ENCODE measurements at regions not wholly inside any gene's neighbourhood (a gene's known extent, or its start where the extent isn't known, plus 50 kb on each side); places are given as distances from the start of the nearest gene placed in this dataset.

DNA sequence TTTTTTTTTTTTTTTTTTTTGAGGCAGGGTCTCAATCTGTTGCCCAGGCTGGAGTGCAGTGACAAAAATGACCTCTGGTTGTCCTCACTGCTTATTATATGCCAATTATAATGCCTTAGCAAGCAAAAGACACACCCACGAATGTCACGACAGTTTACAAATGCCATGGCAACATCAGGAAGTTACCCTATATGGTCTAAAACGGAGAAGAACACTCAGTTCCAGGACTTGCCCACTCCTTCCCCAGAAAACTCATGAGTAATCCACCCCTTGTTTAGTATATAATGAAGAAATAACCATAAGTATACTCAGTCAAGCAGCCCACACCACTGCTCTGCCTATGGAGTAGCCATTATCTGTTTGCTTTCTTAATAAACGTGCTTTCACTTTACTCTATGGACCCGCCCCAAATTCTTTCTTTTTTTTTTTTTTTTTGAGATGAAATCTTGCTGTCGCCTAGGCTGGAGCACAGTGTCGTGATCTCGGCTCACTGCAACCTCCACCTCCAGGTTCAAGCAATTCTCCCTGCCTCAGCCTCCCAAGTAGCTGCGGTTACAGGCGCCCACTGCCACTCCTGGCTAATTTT lies 106.2 kb downstream of the SMIM20 start:
- DNase-seq (ENCODE audit: low spot score), result no peak

- DNase-seq (ENCODE audit: low spot score), result peak; percentile 69
These were observed 106.9 kb downstream of the SMIM20 start for GRCh38 chr4:26020881-26021280.

GRCh38 chr4:26021417-26022345 lies 107.7 kb downstream of the SMIM20 start:
- DNase-seq (ENCODE audit: low spot score), result no peak

- peak; percentile 55 for DNase-seq (ENCODE audit: low spot score)
These were observed 108.6 kb downstream of the SMIM20 start for GRCh38 chr4:26022346-26023202.

DNA sequence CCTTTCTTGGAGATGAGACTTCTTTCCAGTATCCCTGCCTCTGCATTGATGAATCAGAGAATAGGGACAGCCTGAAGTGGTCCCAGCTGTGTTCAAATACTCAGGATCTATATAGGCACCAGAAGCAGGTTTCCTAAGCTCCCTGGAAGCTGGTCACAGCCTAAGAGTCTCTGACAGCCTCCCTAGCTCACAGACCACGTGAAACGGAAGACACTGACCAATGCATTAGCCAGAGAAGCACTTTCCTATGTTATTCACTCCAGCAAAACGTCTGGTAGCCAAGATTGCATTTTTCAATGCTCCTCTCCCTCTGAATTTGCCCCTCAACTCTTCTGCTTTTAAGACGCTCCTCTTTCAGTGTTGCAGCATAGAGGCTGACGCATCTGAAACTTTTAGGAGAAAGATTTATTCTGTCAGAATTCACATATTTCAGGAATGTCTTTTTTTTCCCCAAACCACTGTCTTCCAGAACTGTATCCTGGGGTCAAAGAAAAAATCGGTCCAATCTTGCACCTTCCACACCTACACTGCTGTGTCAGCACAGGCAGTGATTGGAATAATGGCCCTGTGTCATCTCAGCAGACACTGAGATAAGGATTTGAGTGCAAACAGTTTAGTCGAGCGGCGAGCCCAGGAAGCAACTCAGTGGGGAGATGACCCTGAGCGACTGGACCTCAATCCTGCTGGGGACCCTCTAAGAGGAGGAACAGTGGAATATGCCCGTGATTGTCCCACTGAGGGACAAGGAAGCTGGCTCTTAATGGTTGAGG lies 109.4 kb downstream of the SMIM20 start:
- no peak for DNase-seq (ENCODE audit: low spot score)

GRCh38 chr4:26024079-26024478 lies 110.1 kb downstream of the SMIM20 start:
- DNase-seq (ENCODE audit: low spot score), result no peak

- DNase-seq (ENCODE audit: low spot score), result no peak
These were observed 114.2 kb downstream of the SMIM20 start for GRCh38 chr4:26028133-26028792.

GRCh38 chr4:26028793-26029567 lies 115.0 kb downstream of the SMIM20 start:
- peak; percentile 60 for DNase-seq (ENCODE audit: low spot score)

DNA sequence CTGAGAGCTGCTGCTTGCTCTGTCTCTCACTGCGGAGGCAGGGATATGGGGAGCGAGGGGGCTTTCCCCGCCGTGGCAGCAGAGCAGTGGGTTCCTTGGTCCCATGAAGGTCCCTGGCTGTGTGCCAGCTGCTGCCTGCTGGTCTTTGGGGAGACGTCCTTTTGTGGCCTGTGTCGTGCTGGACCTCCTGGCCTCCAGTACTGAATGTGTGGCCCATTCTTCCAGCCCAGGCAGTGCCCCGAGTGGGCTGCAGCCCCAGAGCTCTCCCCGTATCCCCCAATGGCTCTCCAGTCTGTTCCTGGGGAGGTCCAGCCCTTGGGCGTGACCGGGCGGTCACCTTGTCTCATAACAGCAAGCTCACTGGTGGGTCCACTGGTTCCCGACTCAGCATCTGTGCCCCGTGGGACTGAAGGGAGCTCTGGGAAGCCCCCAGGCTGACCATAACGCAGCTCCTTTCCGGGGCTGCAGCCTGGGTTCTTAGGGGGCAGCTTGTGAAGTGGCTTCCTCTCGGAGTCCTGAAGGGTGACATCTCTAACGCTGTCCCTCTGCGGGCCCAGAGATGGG lies 115.6 kb downstream of the SMIM20 start:
- DNase-seq (ENCODE audit: low spot score), result no peak

DNA sequence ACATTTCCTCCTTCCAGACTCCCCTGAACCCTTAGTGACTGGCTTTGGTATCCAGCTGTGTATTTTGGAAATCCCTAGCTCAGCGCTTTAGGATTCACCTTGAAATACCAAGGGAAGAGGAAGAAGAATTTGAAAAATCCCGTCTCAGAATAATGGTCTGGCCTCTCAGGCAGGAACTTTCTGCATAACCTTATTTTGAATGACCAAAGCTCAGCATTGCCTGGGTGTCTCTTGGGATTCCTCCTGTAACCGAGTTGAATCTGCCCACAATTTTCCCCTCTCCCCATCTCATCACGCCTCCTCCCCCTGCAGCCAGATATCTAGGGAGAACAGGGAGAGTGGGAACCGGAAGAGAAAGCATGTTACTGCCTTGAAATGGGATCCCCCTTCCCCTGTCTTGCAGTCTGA lies 116.2 kb downstream of the SMIM20 start:
- DNase-seq (ENCODE audit: low spot score), result no peak

GRCh38 chr4:26030780-26031179 lies 116.8 kb downstream of the SMIM20 start:
- no peak for DNase-seq (ENCODE audit: low spot score)

GRCh38 chr4:26031704-26032103 lies 117.7 kb downstream of the SMIM20 start:
- no peak for DNase-seq (ENCODE audit: low spot score)

GRCh38 chr4:26032142-26032541 lies 118.1 kb downstream of the SMIM20 start:
- DNase-seq (ENCODE audit: low spot score), result peak; percentile 67

DNA sequence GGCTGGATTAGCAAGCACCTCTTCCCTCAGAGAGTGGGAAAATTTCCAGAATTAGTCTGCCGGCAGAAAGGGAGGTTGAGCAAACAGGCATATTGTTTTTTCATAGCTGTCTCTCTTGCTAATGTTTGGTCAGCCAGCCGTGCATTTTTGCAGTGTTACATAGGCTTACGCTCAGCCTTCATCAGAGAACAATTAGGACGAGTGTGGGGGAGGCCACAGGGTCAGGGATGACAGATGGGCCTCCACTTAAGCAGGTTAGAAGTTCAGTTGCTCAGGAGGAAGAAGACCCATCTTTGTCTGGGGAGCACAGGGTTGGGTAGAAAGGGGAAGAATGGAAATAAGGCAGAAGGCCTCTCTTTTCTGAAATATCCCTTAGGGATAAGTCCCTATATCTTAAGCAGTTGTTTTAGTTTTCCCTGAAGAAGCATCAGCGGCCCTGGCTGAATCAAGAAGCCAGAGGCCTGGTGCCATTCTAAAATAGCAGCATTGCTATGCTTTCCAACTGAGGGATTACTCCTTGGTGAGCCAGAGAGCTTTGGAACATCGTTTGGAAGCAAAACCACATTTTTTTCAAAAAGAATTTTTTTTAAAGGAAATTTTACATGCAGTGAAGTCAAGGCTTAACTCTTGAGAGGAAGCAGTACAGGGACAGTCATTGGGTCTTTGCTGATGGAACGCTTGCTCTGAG lies 118.8 kb downstream of the SMIM20 start:
- DNase-seq (ENCODE audit: low spot score), result peak; percentile 61

- DNase-seq (ENCODE audit: low spot score), result no peak
These were observed 119.4 kb downstream of the SMIM20 start for GRCh38 chr4:26033389-26033788.

- no peak for DNase-seq (ENCODE audit: low spot score)
These were observed 120.8 kb downstream of the SMIM20 start for GRCh38 chr4:26034849-26035248.

DNA sequence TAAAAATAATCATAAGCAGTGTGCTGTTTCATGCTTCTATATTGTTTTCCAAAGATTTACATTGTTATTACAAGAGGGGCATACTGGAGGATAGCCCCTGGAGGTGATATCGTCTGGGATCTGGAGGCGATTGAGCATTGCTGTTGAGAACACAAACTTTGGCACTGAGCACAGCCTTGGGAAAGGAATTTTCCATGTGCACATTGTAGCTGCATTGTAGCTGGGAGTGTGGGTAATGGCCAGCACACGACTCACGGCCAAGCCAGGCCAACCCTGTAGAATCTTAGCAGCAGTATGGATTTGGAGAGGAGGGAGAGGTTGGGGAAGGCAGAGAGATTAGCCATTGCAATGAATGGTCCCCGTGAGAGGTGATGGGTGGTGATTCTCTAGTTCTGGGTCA lies 121.9 kb downstream of the SMIM20 start:
- DNase-seq (ENCODE audit: low spot score), result no peak

GRCh38 chr4:26039639-26040359 lies 125.8 kb downstream of the SMIM20 start:
- DNase-seq (ENCODE audit: low spot score), result no peak

GRCh38 chr4:26044524-26044923 lies 130.5 kb downstream of the SMIM20 start:
- no peak for DNase-seq (ENCODE audit: low spot score)
